Mesothelial cell of epicardium (in vitro differentiated cells): ENCODE measurements at regions not wholly inside any gene's neighbourhood (a gene's known extent, or its start where the extent isn't known, plus 50 kb on each side); places are given as distances from the start of the nearest gene placed in this dataset.
A peak's percentile ranks its signal among the peaks of the same experiment; 100 is the strongest.

Experiments used
- DNase-seq, 2 experiments: peaks; one replicate each; pipeline ENCODE4 v3.0.0; 2021; ENCODE audit warnings: low spot score in 2 of 2; ENCODE audit not compliant: unreplicated experiment in 2 of 2
- H3K27ac Mint-ChIP-seq: 2 replicates; pipeline ENCODE4 v1.8.0; 2021; ENCODE audit warnings: mixed read lengths
- H3K27me3 Mint-ChIP-seq: 2 replicates; pipeline ENCODE4 v1.8.0; 2021; ENCODE audit warnings: low read depth, mixed read lengths
- H3K36me3 Mint-ChIP-seq: 2 replicates; pipeline ENCODE4 v1.8.0; 2021; ENCODE audit warnings: mixed read lengths
- H3K4me1 Mint-ChIP-seq: 2 replicates; pipeline ENCODE4 v1.8.0; 2021; ENCODE audit warnings: mixed read lengths
- H3K4me3 Mint-ChIP-seq: 2 replicates; pipeline ENCODE4 v1.8.0; 2021; ENCODE audit warnings: mild to moderate bottlenecking, moderate library complexity, mixed read lengths
- H3K9me3 Mint-ChIP-seq: 2 replicates; pipeline ENCODE4 v1.8.0; 2021; ENCODE audit warnings: mixed read lengths
- TF ChIP-seq, protein P1 (sequence below): fragments of 200-600 bp; sonication (generic); IDR thresholded peaks from one replicate; pipeline ENCODE4 v1.5.0; 2021; ENCODE audit warnings: antibody characterized with exemption; ENCODE audit not compliant: unreplicated experiment

DNA sequence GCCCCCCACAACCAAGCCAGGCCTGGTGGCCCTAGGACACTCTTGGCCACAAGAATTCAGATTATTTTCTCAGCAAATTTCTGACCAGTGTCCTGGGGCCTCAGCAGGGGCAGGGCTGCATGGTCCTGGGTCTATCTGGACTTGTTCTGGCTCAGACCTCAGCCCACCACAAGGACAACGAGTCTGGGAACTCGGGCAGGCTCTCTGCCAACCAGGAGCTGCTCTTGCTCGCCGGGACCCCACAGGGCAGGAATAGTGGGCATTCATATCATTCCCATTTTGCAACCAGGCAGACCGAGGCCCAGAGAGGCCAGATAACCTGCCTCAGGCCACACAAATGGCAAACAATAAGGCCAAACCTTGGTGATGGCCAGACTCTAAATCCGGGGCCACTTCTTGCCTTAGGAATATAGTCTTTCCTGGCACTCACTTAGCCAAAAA is 75.4 kb upstream of the WNT7B start:
- Mint-ChIP-seq H3K4me1 (peaks cover 8% of the 10 kb centered on the region), H3K27me3 (no peaks in the 10 kb centered on the region), H3K36me3 (peaks cover 2% of the 10 kb centered on the region), H3K4me3 (no peak overlapping the region), H3K9me3 (no peaks in the 10 kb centered on the region), H3K27ac (no peak overlapping the region)
- TF ChIP-seq, protein P1, sequence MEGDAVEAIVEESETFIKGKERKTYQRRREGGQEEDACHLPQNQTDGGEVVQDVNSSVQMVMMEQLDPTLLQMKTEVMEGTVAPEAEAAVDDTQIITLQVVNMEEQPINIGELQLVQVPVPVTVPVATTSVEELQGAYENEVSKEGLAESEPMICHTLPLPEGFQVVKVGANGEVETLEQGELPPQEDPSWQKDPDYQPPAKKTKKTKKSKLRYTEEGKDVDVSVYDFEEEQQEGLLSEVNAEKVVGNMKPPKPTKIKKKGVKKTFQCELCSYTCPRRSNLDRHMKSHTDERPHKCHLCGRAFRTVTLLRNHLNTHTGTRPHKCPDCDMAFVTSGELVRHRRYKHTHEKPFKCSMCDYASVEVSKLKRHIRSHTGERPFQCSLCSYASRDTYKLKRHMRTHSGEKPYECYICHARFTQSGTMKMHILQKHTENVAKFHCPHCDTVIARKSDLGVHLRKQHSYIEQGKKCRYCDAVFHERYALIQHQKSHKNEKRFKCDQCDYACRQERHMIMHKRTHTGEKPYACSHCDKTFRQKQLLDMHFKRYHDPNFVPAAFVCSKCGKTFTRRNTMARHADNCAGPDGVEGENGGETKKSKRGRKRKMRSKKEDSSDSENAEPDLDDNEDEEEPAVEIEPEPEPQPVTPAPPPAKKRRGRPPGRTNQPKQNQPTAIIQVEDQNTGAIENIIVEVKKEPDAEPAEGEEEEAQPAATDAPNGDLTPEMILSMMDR: no peak
- DNase-seq: no peak

GRCh38 chr22:46052801-46053562 is 76.0 kb upstream of the WNT7B start:
- peak overlapping the region; percentile 56 for H3K27ac Mint-ChIP-seq
- H3K4me1 Mint-ChIP-seq: peaks cover 8% of the 10 kb centered on the region
- DNase-seq: no peak
- peaks cover 2% of the 10 kb centered on the region for H3K36me3 Mint-ChIP-seq
- no peak overlapping the region for H3K4me3 Mint-ChIP-seq
- TF ChIP-seq, protein P1: no peak
- no peaks in the 10 kb centered on the region for H3K9me3 Mint-ChIP-seq
- H3K27me3 Mint-ChIP-seq: no peaks in the 10 kb centered on the region

- TF ChIP-seq, protein P1: no peak
- Mint-ChIP-seq H3K4me3 (no peak overlapping the region), H3K27me3 (no peaks in the 10 kb centered on the region), H3K27ac (no peak overlapping the region), H3K9me3 (no peaks in the 10 kb centered on the region), H3K36me3 (peaks cover 2% of the 10 kb centered on the region), H3K4me1 (peaks cover 8% of the 10 kb centered on the region)
- DNase-seq: no peak
Observed at GRCh38 chr22:46053563-46054090, 76.7 kb upstream of the WNT7B start.

DNA sequence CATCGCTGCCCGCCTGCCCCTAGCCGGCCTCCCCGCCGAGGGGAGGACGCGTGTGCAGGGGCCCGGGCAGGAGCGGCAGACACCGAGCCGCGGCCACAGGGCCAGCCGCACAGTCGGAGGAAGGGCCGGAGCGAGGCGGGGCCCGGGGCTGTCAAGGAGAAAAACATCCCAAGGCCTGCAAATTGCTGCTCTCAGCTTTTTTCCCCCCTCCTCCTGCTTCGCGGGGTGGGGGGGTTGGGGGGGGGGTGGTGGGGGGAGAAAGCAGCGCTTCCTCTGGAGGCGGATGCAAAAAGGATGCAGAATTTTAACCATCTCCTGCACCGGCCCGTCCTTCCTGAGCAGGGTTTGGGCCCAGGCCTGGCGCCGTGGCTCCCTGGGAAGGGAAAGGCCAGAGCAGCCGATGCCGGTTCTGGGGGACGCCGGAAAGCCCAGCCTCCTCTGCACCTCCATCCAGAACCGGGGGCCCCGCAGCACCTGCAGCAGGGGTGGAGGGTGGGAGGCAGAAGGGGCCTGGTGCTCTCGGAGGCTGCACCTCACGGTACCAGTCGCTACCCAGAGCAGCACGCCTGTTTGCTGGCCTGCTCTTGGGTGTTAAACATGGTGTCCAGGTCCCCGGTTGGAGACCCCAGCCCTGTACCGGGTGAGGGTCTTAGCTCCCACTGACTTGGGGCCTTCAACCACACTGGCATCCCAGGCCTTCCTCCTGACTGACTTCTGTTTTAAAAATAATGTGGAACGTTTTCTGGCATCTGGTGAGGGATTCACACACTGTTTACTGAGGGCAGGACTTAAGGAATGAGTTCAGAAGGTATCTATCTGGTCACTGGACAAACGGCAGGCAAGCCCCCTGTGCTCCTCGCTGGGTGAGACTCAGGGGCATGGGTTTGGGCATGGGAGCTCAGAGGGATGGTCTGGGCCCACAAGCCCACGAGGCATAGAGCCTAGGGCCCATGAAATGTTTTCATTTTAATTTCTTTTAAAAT is 77.4 kb upstream of the WNT7B start:
- DNase-seq: no peak
- Mint-ChIP-seq H3K4me1 (peaks cover 8% of the 10 kb centered on the region), H3K27ac (peak overlapping the region; percentile 55), H3K4me3 (no peak overlapping the region), H3K27me3 (no peaks in the 10 kb centered on the region), H3K36me3 (peaks cover 2% of the 10 kb centered on the region), H3K9me3 (no peaks in the 10 kb centered on the region)
- TF ChIP-seq, protein P1: no peak

DNA sequence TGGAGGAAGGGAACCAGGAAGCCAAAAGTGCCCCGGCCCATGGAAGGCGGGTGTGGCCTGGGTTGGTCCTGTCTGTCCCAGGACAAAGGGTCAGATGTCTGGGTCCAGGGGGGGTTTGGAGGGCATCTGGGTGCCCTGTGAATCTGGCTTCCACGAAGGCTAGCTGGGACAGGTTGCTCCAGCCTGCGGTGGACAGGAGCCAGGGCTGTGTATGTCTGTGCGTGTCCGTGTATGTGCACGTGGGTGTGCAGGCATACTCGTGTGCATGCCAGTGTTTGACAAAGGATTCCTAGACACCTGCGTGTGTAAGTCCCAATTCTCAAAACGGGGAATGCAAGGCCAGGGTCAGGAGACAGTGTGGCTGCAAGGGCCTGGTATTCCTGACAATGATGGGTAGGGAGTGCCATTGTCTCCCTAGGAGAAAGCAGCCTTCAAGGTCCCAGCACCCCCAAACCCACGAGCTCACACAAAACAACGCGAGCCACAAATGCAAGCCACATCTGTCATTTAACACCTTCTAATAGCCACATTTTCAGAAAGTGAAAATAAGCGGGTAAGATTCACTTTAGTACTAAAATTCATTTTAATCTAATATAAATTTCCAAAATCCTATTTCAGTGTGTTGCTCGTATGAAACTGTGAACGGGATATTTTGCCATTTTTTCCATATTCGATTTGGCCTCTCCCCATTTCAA is 78.4 kb upstream of the WNT7B start:
- H3K4me3 Mint-ChIP-seq: no peak overlapping the region
- DNase-seq: no peak
- H3K4me1 Mint-ChIP-seq: peaks cover 8% of the 10 kb centered on the region
- H3K27ac Mint-ChIP-seq: peak overlapping the region; percentile 47
- no peaks in the 10 kb centered on the region for H3K36me3 Mint-ChIP-seq
- H3K9me3 Mint-ChIP-seq: no peaks in the 10 kb centered on the region
- no peaks in the 10 kb centered on the region for H3K27me3 Mint-ChIP-seq
- TF ChIP-seq, protein P1: no peak
